Nephron progenitor cell (in vitro differentiated cells): ENCODE measurements at regions not wholly inside any gene's neighbourhood (a gene's known extent, or its start where the extent isn't known, plus 50 kb on each side); places are given as distances from the start of the nearest gene placed in this dataset.

ENCODE experiments used
- DNase-seq: peaks from one replicate; pipeline ENCODE4 v3.0.0; 2021
- H3K27ac Mint-ChIP-seq: 2 replicates; pipeline ENCODE4 v1.8.0; 2021; ENCODE audit warnings: mild to moderate bottlenecking, moderate library complexity, mixed read lengths
- H3K27me3 Mint-ChIP-seq: 2 replicates; pipeline ENCODE4 v1.8.0; 2021; ENCODE audit warnings: mild to moderate bottlenecking, low read depth, mixed read lengths; ENCODE audit not compliant: poor library complexity
- H3K36me3 Mint-ChIP-seq: 2 replicates; pipeline ENCODE4 v1.8.0; 2021; ENCODE audit warnings: low read depth, mixed read lengths
- H3K4me1 Mint-ChIP-seq: 2 replicates; pipeline ENCODE4 v1.8.0; 2021; ENCODE audit warnings: mixed read lengths
- H3K4me3 Mint-ChIP-seq: 2 replicates; pipeline ENCODE4 v1.8.0; 2021; ENCODE audit warnings: mild to moderate bottlenecking, moderate library complexity, mixed read lengths
- H3K9me3 Mint-ChIP-seq: 2 replicates; pipeline ENCODE4 v1.8.0; 2021; ENCODE audit warnings: mild to moderate bottlenecking, moderate library complexity, mixed read lengths
- TF ChIP-seq, protein P1 (sequence below): fragments of 200-600 bp; sonication (generic); IDR thresholded peaks from 2 replicates; pipeline ENCODE4 v1.5.0; 2021; ENCODE audit warnings: antibody characterized with exemption

DNA sequence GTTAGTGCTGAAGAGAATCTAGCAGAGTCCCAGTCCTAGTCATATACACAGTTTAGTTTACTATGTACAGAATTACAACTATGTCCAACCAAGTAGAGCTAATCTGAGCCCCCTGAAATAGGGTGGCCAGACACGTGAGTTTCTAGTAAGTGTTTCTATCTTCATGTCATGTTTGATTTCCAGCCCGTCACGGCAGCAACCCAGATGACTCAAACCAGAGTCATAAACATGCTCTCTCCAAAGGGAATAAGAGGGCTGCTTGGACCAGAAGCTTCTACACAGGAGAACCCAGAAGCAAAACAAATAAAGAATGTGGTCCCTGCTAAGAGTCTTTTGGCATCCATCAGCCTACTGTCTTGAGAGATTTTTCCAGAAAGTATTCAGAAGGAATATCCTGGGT is 64.9 kb upstream of the WIPF1 start:
- TF ChIP-seq, protein P1, sequence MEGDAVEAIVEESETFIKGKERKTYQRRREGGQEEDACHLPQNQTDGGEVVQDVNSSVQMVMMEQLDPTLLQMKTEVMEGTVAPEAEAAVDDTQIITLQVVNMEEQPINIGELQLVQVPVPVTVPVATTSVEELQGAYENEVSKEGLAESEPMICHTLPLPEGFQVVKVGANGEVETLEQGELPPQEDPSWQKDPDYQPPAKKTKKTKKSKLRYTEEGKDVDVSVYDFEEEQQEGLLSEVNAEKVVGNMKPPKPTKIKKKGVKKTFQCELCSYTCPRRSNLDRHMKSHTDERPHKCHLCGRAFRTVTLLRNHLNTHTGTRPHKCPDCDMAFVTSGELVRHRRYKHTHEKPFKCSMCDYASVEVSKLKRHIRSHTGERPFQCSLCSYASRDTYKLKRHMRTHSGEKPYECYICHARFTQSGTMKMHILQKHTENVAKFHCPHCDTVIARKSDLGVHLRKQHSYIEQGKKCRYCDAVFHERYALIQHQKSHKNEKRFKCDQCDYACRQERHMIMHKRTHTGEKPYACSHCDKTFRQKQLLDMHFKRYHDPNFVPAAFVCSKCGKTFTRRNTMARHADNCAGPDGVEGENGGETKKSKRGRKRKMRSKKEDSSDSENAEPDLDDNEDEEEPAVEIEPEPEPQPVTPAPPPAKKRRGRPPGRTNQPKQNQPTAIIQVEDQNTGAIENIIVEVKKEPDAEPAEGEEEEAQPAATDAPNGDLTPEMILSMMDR: no peak
- Mint-ChIP-seq H3K9me3 (no peaks in the 10 kb centered on the region), H3K27me3 (no peaks in the 10 kb centered on the region), H3K27ac (no peak overlapping the region), H3K4me3 (no peak overlapping the region), H3K4me1 (peaks cover 17% of the 10 kb centered on the region), H3K36me3 (peaks cover 29% of the 10 kb centered on the region)
- no peak for DNase-seq

DNA sequence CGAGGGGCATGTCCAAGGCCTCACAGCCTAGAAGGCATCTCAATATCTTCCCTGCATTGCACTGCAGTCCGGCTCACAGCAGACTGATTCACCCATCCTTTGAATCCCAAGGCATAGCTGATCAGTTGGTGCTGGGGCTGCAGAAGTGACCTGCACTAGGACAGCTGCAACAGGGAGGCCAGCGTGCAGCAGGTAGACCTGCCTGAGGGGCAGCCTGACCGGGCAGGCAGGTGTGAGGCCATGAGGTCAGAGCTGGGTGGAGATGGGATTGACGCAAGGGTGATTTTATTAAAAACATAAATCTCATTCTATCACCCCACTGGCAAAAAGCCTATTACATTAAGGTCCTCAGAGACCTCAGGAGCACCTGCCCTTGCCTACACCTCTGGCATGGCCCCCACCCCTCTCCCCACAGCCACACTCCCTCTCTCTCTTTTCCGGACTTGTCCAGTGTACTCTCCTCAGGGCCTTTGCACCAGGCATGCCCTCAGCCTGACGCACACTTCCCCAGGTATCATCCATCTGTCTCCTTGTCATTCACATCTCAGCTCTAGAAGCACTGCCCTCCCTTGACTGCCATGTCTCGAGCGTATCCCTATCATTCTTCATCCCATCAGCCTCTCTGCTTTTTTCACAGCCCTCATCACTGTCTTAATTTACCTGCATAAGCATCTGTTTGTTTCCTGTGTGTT is 63.5 kb upstream of the WIPF1 start:
- TF ChIP-seq, protein P1: no peak
- Mint-ChIP-seq H3K36me3 (peaks cover 42% of the 10 kb centered on the region), H3K27ac (no peak overlapping the region), H3K4me1 (peaks cover 8% of the 10 kb centered on the region), H3K27me3 (no peaks in the 10 kb centered on the region), H3K4me3 (no peak overlapping the region), H3K9me3 (peaks cover 8% of the 10 kb centered on the region)
- DNase-seq: no peak

DNA sequence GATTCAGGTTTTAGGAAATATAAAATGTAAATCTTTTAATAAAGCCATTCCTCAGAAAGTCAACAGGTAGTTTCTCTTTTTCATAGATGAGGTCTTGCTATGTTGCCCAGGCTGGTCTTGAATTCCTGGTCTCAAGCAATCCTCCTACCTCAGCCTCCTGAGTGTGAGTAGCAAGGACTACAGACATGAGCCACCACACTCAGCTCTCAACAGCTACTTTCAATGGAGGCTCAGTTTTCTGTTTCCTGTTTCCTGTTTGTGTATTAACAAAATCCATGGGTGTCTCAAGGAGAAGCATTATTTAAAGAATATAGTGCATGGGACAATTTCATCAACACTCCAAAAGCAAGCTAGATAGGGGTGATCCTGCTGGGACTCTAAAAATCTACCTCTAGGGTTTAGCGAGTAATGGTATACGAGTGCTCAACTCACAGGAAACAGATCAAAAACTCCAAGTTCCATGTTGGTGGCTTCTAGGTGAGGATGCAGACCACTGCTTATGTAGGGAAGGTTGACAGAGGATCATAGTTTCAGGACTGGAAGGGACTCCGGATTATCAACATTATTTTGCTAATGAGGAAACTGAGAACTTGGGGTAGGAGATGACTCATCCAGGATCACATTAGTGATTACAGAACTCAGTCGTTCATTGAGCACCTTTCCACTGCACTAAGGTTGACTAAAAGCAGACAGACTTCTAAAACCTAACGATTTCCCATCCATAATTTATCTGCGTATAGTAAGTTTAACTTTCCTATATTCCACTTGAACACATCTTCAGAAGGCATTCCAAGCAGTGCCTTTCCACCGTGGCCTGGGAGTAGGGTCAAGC is 61.7 kb upstream of the WIPF1 start:
- Mint-ChIP-seq H3K4me3 (no peak overlapping the region), H3K27ac (no peak overlapping the region), H3K4me1 (peaks cover 8% of the 10 kb centered on the region), H3K36me3 (peaks cover 60% of the 10 kb centered on the region), H3K27me3 (no peaks in the 10 kb centered on the region), H3K9me3 (peaks cover 26% of the 10 kb centered on the region)
- TF ChIP-seq, protein P1: no peak
- DNase-seq: no peak

DNA sequence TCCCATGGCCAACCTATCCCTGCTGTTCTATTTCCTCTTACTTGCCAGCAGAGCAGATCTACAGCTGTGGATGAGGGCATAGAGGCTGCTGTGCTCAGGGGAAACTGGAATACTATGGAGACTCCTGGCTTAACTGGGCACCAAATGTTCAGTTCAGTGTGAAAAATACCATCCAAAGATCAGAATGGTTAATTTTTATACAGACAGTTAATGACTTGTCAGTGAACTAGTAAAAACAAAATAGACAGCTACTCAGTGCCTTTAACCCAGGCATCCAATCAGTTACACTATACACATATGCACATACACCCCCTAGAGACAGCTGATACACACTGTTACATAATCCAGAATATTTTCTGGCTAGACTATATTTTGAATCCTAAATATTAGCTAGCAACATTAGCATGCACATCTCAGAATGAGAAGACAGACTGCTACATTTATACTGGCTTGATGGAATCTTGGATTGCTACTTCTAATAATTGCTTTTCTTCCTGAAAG is 59.1 kb upstream of the WIPF1 start:
- no peak overlapping the region for H3K27ac Mint-ChIP-seq
- H3K4me3 Mint-ChIP-seq: no peak overlapping the region
- no peaks in the 10 kb centered on the region for H3K4me1 Mint-ChIP-seq
- H3K27me3 Mint-ChIP-seq: no peaks in the 10 kb centered on the region
- TF ChIP-seq, protein P1: no peak
- no peak for DNase-seq
- peaks cover 34% of the 10 kb centered on the region for H3K9me3 Mint-ChIP-seq
- H3K36me3 Mint-ChIP-seq: peaks cover 64% of the 10 kb centered on the region

DNA sequence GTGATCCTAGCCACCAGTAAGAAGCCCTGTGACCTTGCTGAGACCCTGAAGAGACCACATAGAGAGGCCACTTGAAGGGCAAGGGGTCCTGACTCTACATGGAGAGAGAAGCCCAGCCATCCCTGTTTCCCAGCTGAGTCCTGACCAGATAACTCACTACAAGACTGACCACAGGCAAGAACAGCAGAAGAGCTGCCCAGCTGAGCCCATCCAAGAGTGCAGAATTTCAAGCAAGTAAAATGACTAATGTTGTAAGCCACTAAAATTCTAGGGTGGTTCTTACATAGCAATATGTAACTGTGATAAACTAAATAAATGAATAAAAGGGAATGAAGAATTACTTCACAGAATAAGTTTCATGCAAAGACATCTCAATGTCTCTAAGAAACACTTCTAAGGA is 58.4 kb upstream of the WIPF1 start:
- Mint-ChIP-seq H3K9me3 (peaks cover 34% of the 10 kb centered on the region), H3K4me1 (no peaks in the 10 kb centered on the region), H3K4me3 (no peak overlapping the region), H3K36me3 (peaks cover 58% of the 10 kb centered on the region), H3K27ac (no peak overlapping the region), H3K27me3 (no peaks in the 10 kb centered on the region)
- TF ChIP-seq, protein P1: no peak
- DNase-seq: no peak
